ENCODE measurements at regions not wholly inside any gene's neighbourhood (a gene's known extent, or its start where the extent isn't known, plus 50 kb on each side); places are given as distances from the start of the nearest gene placed in this dataset.

DNA sequence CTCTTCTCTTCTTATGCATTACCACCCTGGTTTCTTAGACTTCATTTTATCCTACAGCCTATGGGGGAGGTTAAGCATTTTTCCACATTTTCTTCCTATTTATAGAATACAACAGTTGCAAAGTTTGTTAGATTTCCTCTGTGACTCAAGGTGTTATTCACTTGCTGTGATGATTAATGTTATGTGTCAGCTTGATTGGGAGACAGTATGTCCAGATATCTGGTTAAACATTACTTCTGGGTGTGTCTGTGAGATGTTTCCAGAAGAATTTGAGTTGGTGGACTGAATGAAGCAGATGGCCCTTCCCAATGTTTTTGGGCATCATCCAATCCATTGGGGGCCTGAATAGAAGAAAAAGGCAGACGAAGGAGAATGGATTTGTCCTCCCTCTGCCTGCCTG is 131.3 kb downstream of the C6orf118 start:
- TF ChIP-seq, protein P1, sequence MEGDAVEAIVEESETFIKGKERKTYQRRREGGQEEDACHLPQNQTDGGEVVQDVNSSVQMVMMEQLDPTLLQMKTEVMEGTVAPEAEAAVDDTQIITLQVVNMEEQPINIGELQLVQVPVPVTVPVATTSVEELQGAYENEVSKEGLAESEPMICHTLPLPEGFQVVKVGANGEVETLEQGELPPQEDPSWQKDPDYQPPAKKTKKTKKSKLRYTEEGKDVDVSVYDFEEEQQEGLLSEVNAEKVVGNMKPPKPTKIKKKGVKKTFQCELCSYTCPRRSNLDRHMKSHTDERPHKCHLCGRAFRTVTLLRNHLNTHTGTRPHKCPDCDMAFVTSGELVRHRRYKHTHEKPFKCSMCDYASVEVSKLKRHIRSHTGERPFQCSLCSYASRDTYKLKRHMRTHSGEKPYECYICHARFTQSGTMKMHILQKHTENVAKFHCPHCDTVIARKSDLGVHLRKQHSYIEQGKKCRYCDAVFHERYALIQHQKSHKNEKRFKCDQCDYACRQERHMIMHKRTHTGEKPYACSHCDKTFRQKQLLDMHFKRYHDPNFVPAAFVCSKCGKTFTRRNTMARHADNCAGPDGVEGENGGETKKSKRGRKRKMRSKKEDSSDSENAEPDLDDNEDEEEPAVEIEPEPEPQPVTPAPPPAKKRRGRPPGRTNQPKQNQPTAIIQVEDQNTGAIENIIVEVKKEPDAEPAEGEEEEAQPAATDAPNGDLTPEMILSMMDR (conservative IDR thresholded peaks at IDR 0.05; ENCODE audit: low read length): no peak
- no peak for TF ChIP-seq EZH2phosphoT487 (IDR thresholded peaks at IDR 0.05; ENCODE audit: borderline replicate concordance)
